22Rv1 (cell line): ENCODE measurements at regions not wholly inside any gene's neighbourhood (a gene's known extent, or its start where the extent isn't known, plus 50 kb on each side); places are given as distances from the start of the nearest gene placed in this dataset.

Source experiments
- CTCF ChIP-seq: fragments of 450-650 bp; IDR thresholded peaks from 2 replicates; pipeline ENCODE4 v1.5.1; 2017; ENCODE audit warnings: mild to moderate bottlenecking
- ZFX ChIP-seq: fragments of 450-650 bp; IDR thresholded peaks from 2 replicates; pipeline ENCODE4 v1.6.1; 2017; ENCODE audit warnings: antibody characterized with exemption, borderline replicate concordance

GRCh38 chr4:148923881-148924280 is 481.7 kb upstream of the NR3C2 start:
- TF ChIP-seq CTCF (no peak), ZFX (no peak)
